ENCODE measurements at regions not wholly inside any gene's neighbourhood (a gene's known extent, or its start where the extent isn't known, plus 50 kb on each side); places are given as distances from the start of the nearest gene placed in this dataset.

- TF ChIP-seq CTCF (IDR thresholded peaks at IDR 0.05) (no peak), POLR2A (IDR thresholded peaks at IDR 0.05) (no peak)
Observed at GRCh38 chr10:2984682-2985081, 82.7 kb upstream of the PFKP start.
